ENCODE measurements at regions not wholly inside any gene's neighbourhood (a gene's known extent, or its start where the extent isn't known, plus 50 kb on each side); places are given as distances from the start of the nearest gene placed in this dataset.

GRCh38 chr4:162684998-162685397, 481.7 kb downstream of the NAF1 start:
- Histone ChIP-seq H3K4me1 (no peaks in the 10 kb centered on the region), H3K4me3 (no peak overlapping the region), H3K36me3 (no peaks in the 10 kb centered on the region), H3K27ac (no peak overlapping the region), H3K27me3 (no peaks in the 10 kb centered on the region), H3K9me3 (no peaks in the 10 kb centered on the region)
- TF ChIP-seq POLR2AphosphoS5 (IDR thresholded peaks at IDR 0.05; ENCODE audit: insufficient read depth in 1 of 2, low read depth in 1 of 2) (no peak), POLR2A (IDR thresholded peaks at IDR 0.05) (no peak), CTCF (IDR thresholded peaks at IDR 0.05) (no peak)
- no peak for DNase-seq (ENCODE audit: extremely low spot score in 2 of 2)
- intact Hi-C loops (cut with DNase I) = no loop called here

- intact Hi-C loops (cut with DNase I) = no loop called here
- Histone ChIP-seq H3K4me3 (no peak overlapping the region), H3K36me3 (no peaks in the 10 kb centered on the region), H3K4me1 (no peaks in the 10 kb centered on the region), H3K9me3 (no peaks in the 10 kb centered on the region), H3K27me3 (no peaks in the 10 kb centered on the region), H3K27ac (no peak overlapping the region)
- no peak for DNase-seq (ENCODE audit: extremely low spot score in 2 of 2)
- TF ChIP-seq POLR2AphosphoS5 (IDR thresholded peaks at IDR 0.05; ENCODE audit: insufficient read depth in 1 of 2, low read depth in 1 of 2) (no peak), CTCF (IDR thresholded peaks at IDR 0.05) (no peak), POLR2A (IDR thresholded peaks at IDR 0.05) (no peak)
These were observed 482.4 kb downstream of the NAF1 start for GRCh38 chr4:162684371-162684700.

GRCh38 chr4:162683659-162684370, 482.9 kb downstream of the NAF1 start:
- no peak for DNase-seq (ENCODE audit: extremely low spot score in 2 of 2)
- intact Hi-C loops (cut with DNase I) = no loop called here
- H3K36me3 ChIP-seq = no peaks in the 10 kb centered on the region
- no peak for TF ChIP-seq POLR2A (IDR thresholded peaks at IDR 0.05)
- no peak for TF ChIP-seq POLR2AphosphoS5 (IDR thresholded peaks at IDR 0.05; ENCODE audit: insufficient read depth in 1 of 2, low read depth in 1 of 2)
- no peak for TF ChIP-seq CTCF (IDR thresholded peaks at IDR 0.05)
- no peak overlapping the region for H3K27ac ChIP-seq
- H3K9me3 ChIP-seq = no peaks in the 10 kb centered on the region
- no peak overlapping the region for H3K4me3 ChIP-seq
- no peaks in the 10 kb centered on the region for H3K27me3 ChIP-seq
- no peaks in the 10 kb centered on the region for H3K4me1 ChIP-seq

- H3K9me3 ChIP-seq = no peaks in the 10 kb centered on the region
- TF ChIP-seq POLR2A (IDR thresholded peaks at IDR 0.05) = no peak
- H3K27ac ChIP-seq = no peak overlapping the region
- intact Hi-C loops (cut with DNase I) = no loop called here
- no peaks in the 10 kb centered on the region for H3K27me3 ChIP-seq
- no peaks in the 10 kb centered on the region for H3K4me1 ChIP-seq
- no peaks in the 10 kb centered on the region for H3K36me3 ChIP-seq
- H3K4me3 ChIP-seq = no peak overlapping the region
- no peak for DNase-seq (ENCODE audit: extremely low spot score in 2 of 2)
These were observed 484.0 kb downstream of the NAF1 start for GRCh38 chr4:162682651-162683050.

GRCh38 chr4:162681212-162681611, 485.5 kb downstream of the NAF1 start:
- Histone ChIP-seq H3K4me1 (no peaks in the 10 kb centered on the region), H3K9me3 (no peaks in the 10 kb centered on the region), H3K36me3 (no peaks in the 10 kb centered on the region), H3K27me3 (no peaks in the 10 kb centered on the region), H3K4me3 (no peak overlapping the region), H3K27ac (no peak overlapping the region)
- DNase-seq (ENCODE audit: extremely low spot score in 2 of 2) = no peak
- no peak for TF ChIP-seq POLR2AphosphoS5 (IDR thresholded peaks at IDR 0.05; ENCODE audit: insufficient read depth in 1 of 2, low read depth in 1 of 2)
- no peak for TF ChIP-seq POLR2A (IDR thresholded peaks at IDR 0.05)
- no peak for TF ChIP-seq CTCF (IDR thresholded peaks at IDR 0.05)
- intact Hi-C loops (cut with DNase I) = no loop called here

Measured in vagina (tissue), 2 donors.